ENCODE measurements at regions not wholly inside any gene's neighbourhood (a gene's known extent, or its start where the extent isn't known, plus 50 kb on each side); places are given as distances from the start of the nearest gene placed in this dataset.
"Not testable (repeated sequence)": the region's sequence is repeated elsewhere in the genome, so short reads cannot be mapped to it uniquely, and the experiment has no call there.

GRCh38 chr3:109804697-109805096 lies 467.4 kb upstream of the DPPA4 start:
- DNase-seq (ENCODE audit: low spot score) = peak; percentile 49

- peak; percentile 86 for DNase-seq (ENCODE audit: low spot score)
Measured at GRCh38 chr3:109806929-109807328, 469.6 kb upstream of the DPPA4 start.

DNA sequence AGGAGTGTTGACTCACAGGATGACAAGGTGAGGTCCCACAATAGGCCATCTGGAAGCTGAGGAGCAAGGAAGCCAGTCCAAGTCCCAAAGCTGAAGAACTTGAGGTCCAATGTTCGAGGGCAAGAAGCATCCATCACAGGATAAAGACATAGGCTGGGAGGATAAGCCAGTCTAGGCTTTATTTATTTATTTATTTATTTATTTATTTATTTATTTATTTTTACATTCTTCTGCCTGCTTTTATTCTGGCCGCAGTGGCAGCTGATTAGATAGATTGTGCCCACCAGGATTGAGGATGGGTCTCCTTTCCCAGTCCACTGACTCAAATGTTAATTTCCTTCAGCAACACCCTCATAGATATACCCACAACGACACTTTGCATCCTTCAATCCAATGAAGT lies 472.2 kb upstream of the DPPA4 start:
- DNase-seq (ENCODE audit: low spot score) = no peak

- DNase-seq (ENCODE audit: low spot score) = no peak
Measured at GRCh38 chr3:109818081-109818480, 480.7 kb upstream of the DPPA4 start.

DNA sequence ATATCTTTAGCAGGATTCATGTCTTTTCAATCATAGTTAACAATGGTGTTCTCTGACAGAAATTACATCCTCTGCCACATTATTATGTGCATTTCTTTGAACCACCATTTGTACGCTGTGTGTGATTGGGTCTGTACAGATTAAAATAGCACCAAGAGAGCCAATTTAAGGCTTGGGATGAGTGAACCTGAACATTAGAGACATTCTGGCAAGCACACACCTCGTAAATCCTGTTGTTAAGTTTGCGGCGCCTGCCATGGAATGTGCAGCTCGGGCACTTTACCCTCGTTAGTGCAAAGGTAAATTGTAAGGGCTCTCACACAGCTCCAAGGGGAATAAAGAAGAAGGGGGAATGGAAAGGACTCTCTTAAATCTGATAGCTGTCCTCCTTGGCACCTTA lies 482.4 kb upstream of the DPPA4 start:
- no peak for DNase-seq (ENCODE audit: low spot score)

DNA sequence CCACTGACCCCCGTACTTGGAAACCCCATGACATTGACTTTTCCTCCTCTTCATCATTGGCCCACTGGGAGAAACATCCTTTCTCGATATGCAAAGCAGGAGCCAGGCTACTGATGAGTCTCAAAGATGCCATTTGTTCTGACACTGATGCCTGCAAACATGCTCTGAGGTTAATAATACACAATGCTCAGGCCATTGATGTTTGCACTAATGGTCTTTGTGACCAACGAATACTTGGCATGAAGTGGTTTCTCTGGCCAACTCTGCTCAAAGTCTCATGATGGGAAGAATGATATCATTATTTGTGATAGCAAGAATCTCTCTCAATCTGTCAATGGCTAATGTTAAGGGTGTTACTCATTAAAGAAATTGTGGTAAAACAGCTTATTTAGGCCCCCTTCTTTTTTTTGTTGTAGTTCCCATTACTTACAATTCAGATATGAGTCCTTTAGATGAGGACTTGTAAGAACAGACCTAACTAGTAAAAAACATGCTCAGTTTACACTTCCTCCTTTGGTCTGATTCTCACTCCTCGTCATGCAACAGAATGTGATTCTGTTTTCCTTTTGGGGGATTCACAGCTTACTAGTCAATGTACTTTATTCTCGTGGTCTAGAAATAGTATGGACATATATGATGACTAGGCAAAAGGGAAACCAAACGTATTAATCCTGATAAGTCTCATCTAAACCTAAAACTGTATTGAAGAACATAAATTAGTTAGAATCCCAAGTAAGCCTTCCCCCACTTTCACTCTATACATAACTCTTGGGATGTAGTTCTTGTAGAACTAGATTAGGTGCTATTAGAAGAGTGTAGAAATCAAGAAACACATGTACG lies 488.8 kb upstream of the DPPA4 start:
- no peak for DNase-seq (ENCODE audit: low spot score)

- DNase-seq (ENCODE audit: low spot score) = no peak
Measured at GRCh38 chr3:109831403-109831802, 494.1 kb upstream of the DPPA4 start.

DNA sequence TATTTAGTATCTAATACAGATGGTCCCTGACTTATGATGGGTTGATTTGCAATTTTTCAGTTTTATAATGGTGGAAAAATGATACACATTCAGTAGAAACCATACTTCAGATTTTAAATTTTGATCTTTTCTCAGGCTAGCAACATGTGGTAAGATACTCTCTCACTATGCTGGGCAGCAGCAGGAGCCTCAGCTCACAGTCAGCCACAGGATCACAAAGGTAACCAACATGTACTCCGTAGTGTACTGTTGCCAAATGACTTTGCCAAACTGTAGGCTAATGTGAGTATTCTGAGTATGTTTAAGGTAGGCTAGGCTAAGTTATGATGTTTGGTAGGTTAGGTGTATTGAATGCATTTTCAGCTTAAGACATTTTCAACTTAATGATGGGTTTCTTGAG lies 498.6 kb upstream of the DPPA4 start:
- DNase-seq (ENCODE audit: low spot score) = no peak

- peak; percentile 47 for DNase-seq (ENCODE audit: low spot score)
Measured at GRCh38 chr3:109851854-109852253, 514.5 kb upstream of the DPPA4 start.

DNA sequence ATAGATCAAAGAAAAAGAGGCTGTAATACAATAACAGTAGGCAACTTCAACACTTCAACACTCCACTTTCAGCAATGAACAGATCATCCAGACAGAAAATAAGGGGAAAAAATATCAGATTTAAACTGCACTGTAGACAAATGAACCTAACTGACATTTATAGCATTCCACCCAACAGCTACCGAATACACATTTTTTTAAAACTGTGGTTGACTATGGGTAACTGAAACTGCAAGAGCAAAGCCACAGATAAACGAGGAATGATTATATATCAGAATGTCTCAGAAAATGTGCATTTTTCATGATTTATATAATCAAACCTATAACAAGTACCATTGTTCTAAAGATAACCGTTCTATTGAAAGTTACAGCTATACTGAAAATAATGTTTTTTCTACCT lies 514.9 kb upstream of the DPPA4 start:
- DNase-seq (ENCODE audit: low spot score) = peak; percentile 20

DNA sequence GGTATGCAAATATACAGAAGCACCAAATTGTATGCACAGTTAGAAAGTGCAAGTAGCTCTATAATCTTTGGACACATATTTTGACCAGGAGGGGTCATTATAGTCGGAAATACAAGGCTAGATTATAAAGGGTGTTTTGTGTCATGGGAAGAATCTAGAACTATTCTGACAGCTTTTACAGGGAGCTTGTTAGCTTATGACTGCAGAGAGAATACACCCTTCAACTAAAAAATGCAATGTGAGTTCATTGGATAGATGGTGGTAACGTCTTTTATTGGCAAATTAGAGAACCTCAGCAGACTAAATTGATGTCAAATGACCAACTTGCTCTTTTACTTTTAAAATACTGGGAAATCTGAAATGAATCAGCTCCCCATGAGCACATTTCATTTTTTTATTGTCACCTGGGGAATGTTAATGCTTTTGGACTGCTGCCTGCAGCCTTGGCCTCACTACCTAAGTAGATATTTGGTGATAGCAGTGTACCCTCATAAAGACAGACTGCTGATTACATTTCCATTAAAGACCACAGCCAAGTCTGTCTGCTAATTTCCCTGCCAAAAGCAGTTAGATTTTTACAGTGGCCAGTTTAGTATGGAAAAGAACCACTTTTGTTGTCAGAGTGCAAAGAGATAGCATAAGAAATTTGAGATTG lies 515.9 kb upstream of the DPPA4 start:
- no peak for DNase-seq (ENCODE audit: low spot score)

GRCh38 chr3:109863701-109864100 lies 526.4 kb upstream of the DPPA4 start:
- DNase-seq (ENCODE audit: low spot score) = no peak

GRCh38 chr3:109864452-109864851 lies 527.1 kb upstream of the DPPA4 start:
- no peak for DNase-seq (ENCODE audit: low spot score)

GRCh38 chr3:109869586-109869985 lies 532.2 kb upstream of the DPPA4 start:
- DNase-seq (ENCODE audit: low spot score) = no peak

- no peak for DNase-seq (ENCODE audit: low spot score)
Measured at GRCh38 chr3:109874896-109875708, 537.8 kb upstream of the DPPA4 start.

DNA sequence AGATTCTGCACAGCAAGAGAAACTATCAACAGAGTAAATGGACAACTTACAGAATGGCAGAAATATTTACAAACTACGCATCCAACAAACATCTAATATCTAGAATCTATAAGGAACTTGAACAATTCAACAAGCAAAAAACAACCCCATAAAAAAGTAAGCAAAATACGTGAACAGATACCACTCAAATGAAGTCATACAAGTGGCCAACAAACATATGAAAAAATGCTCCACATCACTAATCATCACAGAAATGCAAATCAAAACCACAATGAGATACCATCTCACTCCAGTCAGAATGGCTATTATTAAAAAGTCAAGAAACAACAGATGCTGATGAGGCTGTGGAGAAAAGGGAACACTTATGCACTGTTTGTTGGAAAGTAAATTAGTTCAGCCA lies 540.3 kb upstream of the DPPA4 start:
- not testable (repeated sequence) for DNase-seq (ENCODE audit: low spot score)

- no peak for DNase-seq (ENCODE audit: low spot score)
Measured at GRCh38 chr3:109882144-109882543, 544.8 kb upstream of the DPPA4 start.

DNA sequence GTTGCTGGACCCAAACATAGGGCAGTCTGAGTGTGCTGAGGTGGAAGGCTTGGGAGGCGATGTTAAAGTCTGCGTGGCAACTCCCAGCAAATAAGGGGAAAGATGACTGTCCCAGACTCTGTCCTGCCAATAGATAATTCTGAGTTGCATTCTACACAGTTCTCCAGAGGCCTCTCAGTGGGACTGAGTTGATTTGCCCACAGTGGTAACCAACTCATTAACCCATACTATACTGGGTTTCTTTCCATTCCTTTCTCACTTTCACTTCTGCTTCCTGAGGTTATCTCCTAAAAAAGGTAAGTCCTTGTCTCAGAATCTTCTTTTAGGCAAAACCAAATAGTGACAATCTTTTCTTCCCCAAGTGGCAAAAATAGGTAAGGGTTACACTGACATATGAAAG lies 549.9 kb upstream of the DPPA4 start:
- DNase-seq (ENCODE audit: low spot score) = no peak

DNA sequence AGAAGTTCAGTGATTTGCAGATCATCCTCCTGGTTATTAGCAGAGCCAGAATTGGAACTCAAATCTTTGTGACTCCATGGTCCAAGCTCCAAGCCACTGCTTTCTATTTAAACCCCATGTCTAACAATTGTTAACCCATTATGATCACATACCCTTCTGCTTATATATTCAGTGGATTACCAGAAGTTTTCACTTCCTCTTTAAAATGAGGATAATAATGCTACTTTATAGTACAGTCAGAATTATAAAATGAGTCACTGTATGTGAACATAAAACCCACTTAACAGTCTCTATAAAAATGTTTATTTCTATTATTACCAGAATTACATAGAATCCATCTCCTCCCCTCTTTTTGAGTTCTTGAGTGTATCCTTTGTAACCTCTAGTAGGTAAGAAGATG lies 550.7 kb upstream of the DPPA4 start:
- no peak for DNase-seq (ENCODE audit: low spot score)

- no peak for DNase-seq (ENCODE audit: low spot score)
Measured at GRCh38 chr3:109897734-109898133, 560.4 kb upstream of the DPPA4 start.

DNA sequence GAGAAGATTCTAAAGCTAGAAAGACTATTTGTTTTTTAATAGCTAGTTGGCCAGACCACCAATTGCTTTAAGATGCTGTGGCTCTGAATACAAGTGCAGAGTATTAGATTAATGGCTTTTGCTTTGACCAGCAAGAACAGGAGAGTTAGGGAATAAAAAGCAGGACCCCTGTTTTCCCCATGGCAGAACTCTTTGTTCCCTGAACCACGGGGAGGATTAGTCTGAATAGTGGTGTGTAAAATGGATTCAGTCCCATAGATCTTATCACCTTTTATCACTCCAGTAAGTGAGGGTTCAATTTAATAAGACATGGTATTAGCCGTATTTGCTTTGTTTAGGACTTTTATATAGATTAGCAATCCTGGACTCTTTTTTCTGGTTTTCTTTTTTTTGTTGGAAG lies 562.6 kb upstream of the DPPA4 start:
- DNase-seq (ENCODE audit: low spot score) = no peak

DNA sequence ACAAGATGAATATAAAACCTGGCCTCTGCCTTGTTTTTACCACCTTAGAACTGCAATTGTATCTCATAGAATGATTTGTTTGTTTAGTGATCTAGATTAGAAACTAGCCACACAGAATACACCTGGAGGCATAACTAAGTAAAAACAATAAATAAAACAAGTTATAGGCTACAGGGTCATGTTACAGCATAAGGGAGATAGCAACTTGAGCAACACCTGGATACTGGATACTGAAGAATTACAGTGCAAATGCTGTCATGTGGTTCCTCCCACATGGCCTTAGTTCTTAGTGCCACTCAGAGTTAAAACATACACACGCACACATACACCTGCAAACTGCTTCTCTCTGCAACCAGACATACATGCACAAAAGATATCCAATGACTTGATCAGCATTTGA lies 563.4 kb upstream of the DPPA4 start:
- DNase-seq (ENCODE audit: low spot score) = no peak

DNA sequence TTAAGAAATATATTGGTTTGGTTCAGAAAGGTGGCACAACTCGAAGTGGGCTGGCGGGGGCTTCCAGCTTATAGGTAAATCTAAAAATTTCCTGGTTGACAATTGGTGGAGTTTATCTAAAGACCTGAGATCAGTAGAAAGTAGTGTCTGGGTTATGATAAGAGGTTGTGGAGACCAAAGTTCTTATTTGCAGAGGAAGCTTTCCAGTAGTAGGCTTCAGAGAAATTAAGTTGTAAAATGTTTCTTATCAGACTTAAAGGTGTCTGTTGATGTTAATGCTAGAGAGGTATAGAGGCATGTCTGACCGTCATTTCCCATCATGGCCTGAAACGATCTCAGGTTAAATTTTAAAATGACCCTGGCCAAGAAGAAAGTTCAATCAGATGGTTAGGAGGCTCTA lies 565.2 kb upstream of the DPPA4 start:
- DNase-seq (ENCODE audit: low spot score) = no peak
